OCI-LY7 (cell line): ENCODE measurements at regions not wholly inside any gene's neighbourhood (a gene's known extent, or its start where the extent isn't known, plus 50 kb on each side); places are given as distances from the start of the nearest gene placed in this dataset.

Source experiments
- BruUV-seq: library from RNA; stranded (reverse); fragments of 400-500 nt; replicated peaks from 2 replicates; lab custom pipeline; 2021; lab: Mats Ljungman, UMichigan
- CTCF ChIA-PET: fragments of 300-600 bp; sonication (Branson Sonifier 250); formaldehyde crosslinking; loops from one replicate; lab custom pipeline; 2022; ENCODE audit warnings: antibody characterized with exemption; ENCODE audit not compliant: unreplicated experiment; lab: Charles Lee
- POLR2A ChIA-PET: fragments of 300-600 bp; sonication (Branson Sonifier 250); formaldehyde crosslinking; loops from one replicate; lab custom pipeline; 2022; ENCODE audit warnings: antibody characterized with exemption; lab: Charles Lee
- DNase-seq: peaks from one replicate; pipeline ENCODE4 v3.0.0-alpha.2; 2015; ENCODE audit warnings: low spot score
- H2AFZ ChIP-seq: fragments of 200-600 bp; sonication (generic), shearing (Covaris generic); 2 replicates; pipeline ENCODE4 v1.6.1; 2014; ENCODE audit warnings: mild to moderate bottlenecking, antibody characterized with exemption, low read length, moderate library complexity
- H3K27ac ChIP-seq: fragments of 200-600 bp; sonication (generic); 2 replicates; pipeline ENCODE4 v1.5.1; 2014; ENCODE audit warnings: mixed run types, low read depth, mild to moderate bottlenecking, moderate library complexity, low read length, inconsistent platforms; ENCODE audit not compliant: poor library complexity, severe bottlenecking
- H3K36me3 ChIP-seq: fragments of 200-600 bp; sonication (generic); 2 replicates; pipeline ENCODE4 v1.6.1; 2014; ENCODE audit warnings: mild to moderate bottlenecking, antibody characterized with exemption, low read length, moderate library complexity, mixed read lengths; ENCODE audit not compliant: insufficient read depth
- H3K4me1 ChIP-seq: fragments of 200-600 bp; sonication (generic); 2 replicates; pipeline ENCODE4 v1.5.1; 2014; ENCODE audit warnings: mild to moderate bottlenecking, low read length; ENCODE audit not compliant: insufficient read depth, poor library complexity, severe bottlenecking
- H3K4me2 ChIP-seq: fragments of 200-600 bp; sonication (generic); 2 replicates; pipeline ENCODE4 v1.6.1; 2014; ENCODE audit warnings: mild to moderate bottlenecking, low read length
- H3K4me3 ChIP-seq: fragments of 200-600 bp; sonication (generic); 2 replicates; pipeline ENCODE4 v1.5.1; 2014; ENCODE audit warnings: mild to moderate bottlenecking, low read depth, low read length; ENCODE audit not compliant: poor library complexity, severe bottlenecking
- H3K79me2 ChIP-seq: fragments of 200-600 bp; sonication (generic); 2 replicates; pipeline ENCODE4 v1.6.1; 2016; ENCODE audit warnings: low read depth, mild to moderate bottlenecking, low read length, moderate library complexity, mixed read lengths; ENCODE audit not compliant: insufficient read depth
- H3K9me2 ChIP-seq: fragments of 200-600 bp; sonication (generic); 2 replicates; pipeline ENCODE4 v1.6.1; 2016; ENCODE audit warnings: mild to moderate bottlenecking, low read length, mixed read lengths; ENCODE audit not compliant: insufficient read depth
- H3K9me3 ChIP-seq: fragments of 200-600 bp; sonication (generic); 2 replicates; pipeline ENCODE4 v1.6.1; 2014; ENCODE audit warnings: mild to moderate bottlenecking, mixed run types, low read length, mixed read lengths
- H4K20me1 ChIP-seq: fragments of 200-600 bp; sonication (generic); 2 replicates; pipeline ENCODE4 v1.6.1; 2014; ENCODE audit warnings: mild to moderate bottlenecking, antibody characterized with exemption, low read length, moderate library complexity, mixed read lengths; ENCODE audit not compliant: insufficient read depth
- EZH2phosphoT487 ChIP-seq: fragments of 200-600 bp; sonication (generic); IDR thresholded peaks from 2 replicates; pipeline ENCODE4 v1.6.1; 2018; ENCODE audit warnings: low read depth, borderline replicate concordance, mild to moderate bottlenecking, mixed run types, antibody characterized with exemption, low read length, moderate library complexity, mixed read lengths
- intact Hi-C: fragments of 100-400 bp; cut with micrococcal nuclease; formaldehyde crosslinking; loops from one replicate; pipeline ENCODE4 v1.10.0; 2022; ENCODE audit not compliant: unreplicated experiment
- TF ChIP-seq, protein P1 (sequence below): fragments of 200-600 bp; sonication (generic); conservative IDR thresholded peaks from 2 replicates; pipeline ENCODE4 v1.5.1; 2014; ENCODE audit warnings: mild to moderate bottlenecking, antibody characterized with exemption, low read length, moderate library complexity, mixed read lengths

DNA sequence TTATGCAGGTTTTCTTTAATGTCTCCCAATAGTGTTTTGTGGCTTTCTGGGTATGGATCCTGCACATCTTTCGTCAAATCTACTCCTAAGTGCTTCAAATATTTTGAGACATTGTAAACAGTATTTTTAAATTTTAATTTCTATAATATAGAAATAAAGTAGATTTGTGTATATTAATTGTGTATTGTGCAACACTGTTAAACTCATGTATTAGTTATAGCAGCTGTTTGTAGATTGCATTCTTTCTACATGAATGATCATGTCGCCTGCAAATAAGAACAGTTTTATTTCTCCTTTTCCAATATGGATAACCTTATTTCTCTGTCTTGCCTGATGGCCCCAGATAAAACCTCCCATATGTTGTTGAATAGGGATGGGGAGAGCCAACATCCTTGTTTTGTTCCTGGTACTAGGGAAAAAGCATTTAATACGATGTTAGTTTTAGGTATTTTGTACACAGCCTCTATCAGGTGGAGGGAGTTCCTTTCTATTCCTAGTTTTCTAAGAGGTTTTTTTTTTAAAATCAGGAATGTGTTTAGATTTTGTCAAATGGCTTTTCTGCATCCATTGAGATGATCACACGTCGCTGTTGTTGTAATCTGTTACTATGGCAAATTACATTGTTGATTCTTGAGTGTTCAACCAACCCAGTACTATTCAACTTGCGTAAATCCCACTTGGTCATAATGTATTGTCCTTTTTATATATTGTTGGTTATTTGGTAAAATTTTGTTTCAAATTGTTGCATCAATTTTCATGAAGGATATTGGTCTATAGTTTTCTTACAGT lies 71.1 kb upstream of the DGKG start:
- Histone ChIP-seq H3K27ac (no peak overlapping the region), H3K36me3 (no peaks in the 10 kb centered on the region), H3K79me2 (no peaks in the 10 kb centered on the region), H3K4me1 (no peaks in the 10 kb centered on the region), H4K20me1 (no peaks in the 10 kb centered on the region), H3K4me2 (no peak overlapping the region), H3K4me3 (no peak overlapping the region), H3K9me3 (no peaks in the 10 kb centered on the region), H2AFZ (no peak overlapping the region), H3K9me2 (no peaks in the 10 kb centered on the region)
- BruUV-seq = no TSS peak
- intact Hi-C loops = no loop called here
- DNase-seq = no peak
- POLR2A ChIA-PET = no interaction called here
- CTCF ChIA-PET = no interaction called here
- TF ChIP-seq, protein P1, sequence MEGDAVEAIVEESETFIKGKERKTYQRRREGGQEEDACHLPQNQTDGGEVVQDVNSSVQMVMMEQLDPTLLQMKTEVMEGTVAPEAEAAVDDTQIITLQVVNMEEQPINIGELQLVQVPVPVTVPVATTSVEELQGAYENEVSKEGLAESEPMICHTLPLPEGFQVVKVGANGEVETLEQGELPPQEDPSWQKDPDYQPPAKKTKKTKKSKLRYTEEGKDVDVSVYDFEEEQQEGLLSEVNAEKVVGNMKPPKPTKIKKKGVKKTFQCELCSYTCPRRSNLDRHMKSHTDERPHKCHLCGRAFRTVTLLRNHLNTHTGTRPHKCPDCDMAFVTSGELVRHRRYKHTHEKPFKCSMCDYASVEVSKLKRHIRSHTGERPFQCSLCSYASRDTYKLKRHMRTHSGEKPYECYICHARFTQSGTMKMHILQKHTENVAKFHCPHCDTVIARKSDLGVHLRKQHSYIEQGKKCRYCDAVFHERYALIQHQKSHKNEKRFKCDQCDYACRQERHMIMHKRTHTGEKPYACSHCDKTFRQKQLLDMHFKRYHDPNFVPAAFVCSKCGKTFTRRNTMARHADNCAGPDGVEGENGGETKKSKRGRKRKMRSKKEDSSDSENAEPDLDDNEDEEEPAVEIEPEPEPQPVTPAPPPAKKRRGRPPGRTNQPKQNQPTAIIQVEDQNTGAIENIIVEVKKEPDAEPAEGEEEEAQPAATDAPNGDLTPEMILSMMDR = no peak
- no peak for TF ChIP-seq EZH2phosphoT487

DNA sequence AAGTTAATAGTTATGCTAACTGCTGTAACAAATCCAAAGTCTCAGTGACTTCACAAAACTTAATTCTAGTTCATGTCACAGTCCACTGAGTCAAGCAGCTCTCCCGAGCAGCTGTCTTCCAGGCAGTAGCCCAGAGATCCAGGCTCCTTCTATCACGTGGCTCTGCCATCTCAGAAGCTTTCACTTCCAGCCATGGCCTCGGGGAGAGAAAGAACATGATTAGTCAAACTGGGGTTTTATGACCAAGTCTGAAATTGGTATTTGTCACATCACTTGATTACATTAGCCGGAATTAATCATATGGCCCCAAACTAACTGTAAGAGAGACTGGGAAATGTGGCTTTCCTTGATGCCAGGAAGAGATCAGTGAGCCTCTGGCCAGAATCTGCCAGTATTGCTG lies 70.2 kb upstream of the DGKG start:
- CTCF ChIA-PET = no interaction called here
- POLR2A ChIA-PET = interaction anchor here (0.5 kb wide), 1 partner anchor 48 kb away, joined by 3 read pairs; no protein-coding TSS in a partner anchor
- TF ChIP-seq EZH2phosphoT487 = no peak
- TF ChIP-seq, protein P1 = no peak
- no peak for DNase-seq
- no peak overlapping the region for H3K4me2 ChIP-seq
- H3K4me1 ChIP-seq = no peaks in the 10 kb centered on the region
- no peak overlapping the region for H3K27ac ChIP-seq
- no peaks in the 10 kb centered on the region for H3K9me2 ChIP-seq
- no peaks in the 10 kb centered on the region for H3K79me2 ChIP-seq
- H3K36me3 ChIP-seq = no peaks in the 10 kb centered on the region
- no TSS peak for BruUV-seq
- H3K4me3 ChIP-seq = no peak overlapping the region
- H4K20me1 ChIP-seq = no peaks in the 10 kb centered on the region
- no peak overlapping the region for H2AFZ ChIP-seq
- H3K9me3 ChIP-seq = no peaks in the 10 kb centered on the region
- intact Hi-C loops = no loop called here

DNA sequence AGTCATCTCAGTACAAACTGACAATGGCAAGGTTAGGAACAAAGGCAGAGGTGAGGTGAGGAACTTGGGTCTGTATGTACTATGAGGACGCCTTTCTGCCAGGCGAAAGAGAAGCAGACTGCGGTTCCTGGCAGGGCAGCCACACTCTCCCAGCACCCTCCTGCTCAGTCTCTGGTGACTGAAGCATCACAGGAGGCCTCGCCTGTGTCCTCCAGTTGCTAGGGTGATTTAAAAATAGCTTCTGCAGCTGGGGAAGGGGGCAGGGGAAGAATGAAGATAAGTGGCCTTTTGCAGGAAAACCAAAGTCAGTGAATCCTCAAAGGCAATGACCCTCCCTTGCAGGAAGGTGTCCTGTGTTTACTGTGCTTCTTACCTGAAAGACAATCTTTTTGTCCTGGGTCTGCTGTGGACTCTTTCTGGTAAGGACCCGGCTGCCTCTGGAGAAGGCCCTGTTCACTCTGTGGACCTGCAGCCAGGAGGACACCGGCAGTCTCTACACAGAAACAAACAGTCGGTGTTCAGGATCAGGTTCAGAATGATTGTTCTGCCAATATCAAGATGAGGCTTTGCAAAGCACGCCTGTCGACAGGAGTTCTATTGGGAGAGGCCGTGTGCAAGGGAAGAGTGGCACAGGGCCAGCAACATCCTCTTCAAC lies 65.7 kb upstream of the DGKG start:
- CTCF ChIA-PET = no interaction called here
- Histone ChIP-seq H3K4me2 (no peak overlapping the region), H4K20me1 (no peaks in the 10 kb centered on the region), H3K36me3 (no peaks in the 10 kb centered on the region), H3K27ac (no peak overlapping the region), H3K79me2 (no peaks in the 10 kb centered on the region), H2AFZ (no peak overlapping the region), H3K4me3 (no peak overlapping the region), H3K4me1 (no peaks in the 10 kb centered on the region), H3K9me3 (no peaks in the 10 kb centered on the region), H3K9me2 (no peaks in the 10 kb centered on the region)
- BruUV-seq = no TSS peak
- no peak for DNase-seq
- POLR2A ChIA-PET = no interaction called here
- intact Hi-C loops = no loop called here
- no peak for TF ChIP-seq EZH2phosphoT487
- TF ChIP-seq, protein P1 = no peak
